Left ventricle myocardium inferior (tissue), 1 donor: ENCODE measurements at regions not wholly inside any gene's neighbourhood (a gene's known extent, or its start where the extent isn't known, plus 50 kb on each side); places are given as distances from the start of the nearest gene placed in this dataset.

Experiments
- DNase-seq: peaks from one replicate; pipeline ENCODE4 v3.0.0-alpha.2; 2020
- H3K27ac ChIP-seq: fragments of 200-600 bp; replicated peaks from 2 replicates; pipeline ENCODE4 v1.8.0; 2021
- H3K27me3 ChIP-seq: fragments of 200-600 bp; 2 replicates; pipeline ENCODE4 v1.8.0; 2021; ENCODE audit warnings: low read depth
- H3K36me3 ChIP-seq: fragments of 200-600 bp; 2 replicates; pipeline ENCODE4 v1.8.0; 2021
- H3K4me1 ChIP-seq: fragments of 200-600 bp; 2 replicates; pipeline ENCODE4 v1.8.0; 2021
- H3K4me3 ChIP-seq: fragments of 200-600 bp; 2 replicates; pipeline ENCODE4 v1.8.0; 2021; ENCODE audit warnings: mild to moderate bottlenecking, moderate library complexity
- H3K9me3 ChIP-seq: fragments of 200-600 bp; replicated peaks from 2 replicates; pipeline ENCODE4 v1.8.0; 2021
- CTCF ChIP-seq: fragments of 200-600 bp; IDR thresholded peaks from 2 replicates; pipeline ENCODE4 v1.8.0; 2021; ENCODE audit warnings: antibody characterized with exemption, mild to moderate bottlenecking, borderline replicate concordance
- intact Hi-C: fragments of 100-400 bp; cut with micrococcal nuclease; formaldehyde crosslinking; loops from one replicate; pipeline ENCODE4 v1.11.0; 2022
- donor health status: DM: no; HTN: yes; CAD: no; lungs with severe emphysema.

DNA sequence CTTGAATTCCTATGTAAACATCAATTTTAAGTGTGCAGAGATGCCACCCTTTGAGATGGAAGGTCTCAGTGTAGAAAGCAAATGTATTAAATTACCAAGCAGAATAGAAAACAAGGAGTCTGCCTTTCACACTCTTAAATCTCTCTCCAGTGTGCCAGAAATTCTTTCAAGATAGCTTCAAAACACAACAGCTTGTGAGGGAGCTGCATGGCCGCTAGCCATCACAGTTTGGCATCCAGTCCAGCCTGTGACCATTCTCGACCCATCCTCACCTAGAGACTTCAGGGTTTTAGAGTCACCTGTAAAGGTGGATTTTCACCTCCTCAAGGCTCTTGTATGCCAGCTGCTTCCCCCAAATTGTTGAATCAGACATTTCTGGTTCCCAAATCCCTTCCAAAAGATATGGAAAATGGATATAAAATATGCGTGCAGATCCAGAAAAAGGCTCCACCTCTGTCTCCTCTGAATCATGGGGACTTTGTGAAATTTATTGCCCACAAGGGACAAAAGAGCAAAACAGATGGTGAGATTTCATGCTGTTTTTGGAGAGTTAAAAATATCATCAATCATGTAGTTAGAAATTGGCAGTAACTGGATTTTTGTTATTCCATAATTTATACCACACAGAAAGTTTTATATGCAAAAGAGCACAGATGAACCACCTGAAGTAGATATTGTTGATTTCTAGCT lies 114.2 kb upstream of the THRB start:
- intact Hi-C loops = no loop called here
- DNase-seq = no peak
- TF ChIP-seq CTCF = no peak
- no peaks in the 10 kb centered on the region for H3K4me1 ChIP-seq
- H3K9me3 ChIP-seq = no peaks in the 10 kb centered on the region
- H3K27ac ChIP-seq = no peak overlapping the region
- no peak overlapping the region for H3K4me3 ChIP-seq
- no peaks in the 10 kb centered on the region for H3K36me3 ChIP-seq
- H3K27me3 ChIP-seq = no peaks in the 10 kb centered on the region

DNA sequence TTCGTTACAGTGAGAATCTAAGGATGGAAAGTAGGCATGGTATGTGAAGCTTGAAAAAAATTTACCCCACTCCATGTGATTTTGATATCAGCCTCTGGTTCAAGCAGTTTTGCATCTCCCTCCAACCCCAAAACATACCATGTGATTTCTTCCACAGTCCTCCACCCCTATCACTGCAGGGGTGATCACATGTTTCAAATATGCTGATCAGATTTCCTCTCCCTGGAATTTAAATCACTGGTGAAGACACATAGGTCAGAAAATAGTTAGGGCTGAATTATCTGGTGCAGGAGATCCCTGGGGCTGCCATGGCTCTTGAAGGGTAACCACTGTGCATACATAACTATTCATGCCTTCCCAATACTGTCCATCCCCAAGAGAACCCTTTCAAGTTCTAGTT lies 119.7 kb upstream of the THRB start:
- no peak overlapping the region for H3K27ac ChIP-seq
- no peak for DNase-seq
- no peaks in the 10 kb centered on the region for H3K4me1 ChIP-seq
- no peaks in the 10 kb centered on the region for H3K36me3 ChIP-seq
- no peak overlapping the region for H3K4me3 ChIP-seq
- H3K9me3 ChIP-seq = no peaks in the 10 kb centered on the region
- no peaks in the 10 kb centered on the region for H3K27me3 ChIP-seq
- intact Hi-C loops = no loop called here
- no peak for TF ChIP-seq CTCF

- no peaks in the 10 kb centered on the region for H3K36me3 ChIP-seq
- no peaks in the 10 kb centered on the region for H3K9me3 ChIP-seq
- intact Hi-C loops = no loop called here
- no peak for TF ChIP-seq CTCF
- H3K27me3 ChIP-seq = no peaks in the 10 kb centered on the region
- H3K4me1 ChIP-seq = no peaks in the 10 kb centered on the region
- H3K4me3 ChIP-seq = no peak overlapping the region
- DNase-seq = no peak
- H3K27ac ChIP-seq = no peak overlapping the region
These were observed 120.5 kb upstream of the THRB start for GRCh38 chr3:24615177-24615576.

GRCh38 chr3:24616110-24616829 lies 121.6 kb upstream of the THRB start:
- Histone ChIP-seq H3K4me3 (no peak overlapping the region), H3K27ac (no peak overlapping the region), H3K4me1 (no peaks in the 10 kb centered on the region), H3K36me3 (no peaks in the 10 kb centered on the region), H3K27me3 (no peaks in the 10 kb centered on the region), H3K9me3 (no peaks in the 10 kb centered on the region)
- DNase-seq = no peak
- TF ChIP-seq CTCF = no peak
- intact Hi-C loops = no loop called here

- Histone ChIP-seq H3K27ac (no peak overlapping the region), H3K4me1 (no peaks in the 10 kb centered on the region), H3K36me3 (no peaks in the 10 kb centered on the region), H3K27me3 (no peaks in the 10 kb centered on the region), H3K4me3 (no peak overlapping the region), H3K9me3 (no peaks in the 10 kb centered on the region)
- intact Hi-C loops = no loop called here
- TF ChIP-seq CTCF = no peak
- no peak for DNase-seq
These were observed 127.5 kb upstream of the THRB start for GRCh38 chr3:24622138-24622537.
